Testis (tissue), 2 donors: ENCODE measurements at regions not wholly inside any gene's neighbourhood (a gene's known extent, or its start where the extent isn't known, plus 50 kb on each side); places are given as distances from the start of the nearest gene placed in this dataset.

Experiments used
- DNase-seq: peaks from one replicate; pipeline ENCODE4 v3.0.0-alpha.2; 2019
- H3K27ac ChIP-seq, 2 donors: fragments of 200-600 bp; sonication (generic); one replicate each; pipeline ENCODE4 v1.5.1; 2019
- H3K27me3 ChIP-seq: fragments of 200-600 bp; sonication (generic); one replicate; pipeline ENCODE4 v1.5.1; 2019
- H3K36me3 ChIP-seq: fragments of 200-600 bp; sonication (generic); one replicate; pipeline ENCODE4 v1.5.1; 2017; ENCODE audit warnings: low read depth; ENCODE audit errors: missing control alignments
- H3K4me1 ChIP-seq: fragments of 200-600 bp; sonication (generic); one replicate; pipeline ENCODE4 v1.5.1; 2019
- H3K4me3 ChIP-seq, 2 donors: fragments of 200-600 bp; sonication (generic); one replicate each; pipeline ENCODE4 v1.5.1; 2017 to 2019
- H3K9me3 ChIP-seq: fragments of 200-600 bp; sonication (generic); one replicate; pipeline ENCODE4 v1.5.1; 2017
- POLR2A ChIP-seq: fragments of 450-650 bp; IDR thresholded peaks from one replicate; pipeline ENCODE4 v1.6.1; 2017; ENCODE audit warnings: antibody characterized with exemption, mild to moderate bottlenecking, moderate library complexity
- WGBS, 2 donors: methylation state at CpG; one replicate each; pipeline ENCODE4 v1.1.5; 2018; 5-methylcytosine and 5-hydroxymethylcytosine counted together
- intact Hi-C: fragments of 100-400 bp; cut with DNase I; formaldehyde crosslinking; loops from one replicate; pipeline ENCODE4 v1.15.1; 2023; ENCODE audit warnings: low total_unique reads
- TF ChIP-seq, protein P1 (sequence below), 3 experiments: fragments of 450-650 bp in 2 of 3; fragments of 200-600 bp in 1 of 3; sonication (generic) in 1 of 3; IDR thresholded peaks; one replicate each; pipeline ENCODE4 v1.5.1; 2016 to 2019; ENCODE audit warnings: antibody characterized with exemption in 3 of 3, mild to moderate bottlenecking in 2 of 3, moderate library complexity in 1 of 3

DNA sequence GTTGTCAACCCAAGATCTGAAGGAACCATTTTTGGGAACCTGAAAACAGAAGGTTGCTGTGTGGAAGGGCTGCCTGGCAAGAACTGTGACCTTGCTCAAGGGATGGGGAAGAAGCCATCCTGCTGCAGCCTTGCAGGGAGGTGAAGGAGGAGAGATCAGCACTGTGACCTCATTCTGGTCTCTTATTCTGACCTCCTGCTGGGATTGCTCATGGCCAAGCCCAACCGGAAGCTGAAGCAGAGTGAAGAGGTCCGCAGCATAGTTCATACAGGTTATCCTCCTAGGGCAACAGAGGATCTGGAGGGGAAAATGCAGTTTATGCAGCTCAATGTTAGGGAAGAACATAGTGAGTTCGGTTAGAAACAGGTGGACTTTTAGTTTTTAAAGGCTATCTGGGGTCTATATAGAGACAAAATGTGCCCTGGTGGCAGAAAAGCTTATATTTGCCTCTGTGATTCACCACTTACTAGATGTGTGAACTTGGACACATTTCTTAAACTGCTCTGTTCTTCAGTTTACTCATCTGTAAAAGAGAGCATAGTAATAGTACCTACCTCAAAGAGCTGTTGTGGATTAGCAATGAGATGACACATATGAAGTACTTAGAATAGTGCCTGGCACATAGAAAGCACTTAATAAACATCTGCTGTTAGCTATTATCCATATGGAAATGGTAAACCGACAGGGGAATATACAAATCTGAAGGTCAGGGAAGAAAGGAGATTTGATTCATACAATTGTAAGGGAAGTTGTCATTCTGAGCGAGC lies 57.9 kb upstream of the BNC2 start:
- 77 to 82% methylated on average over 5 of the region's 5 CpGs for WGBS, 2 donors
- Histone ChIP-seq H3K27me3 (no peaks in the 10 kb centered on the region), H3K9me3 (no peaks in the 10 kb centered on the region), H3K36me3 (no peaks in the 10 kb centered on the region), H3K27ac (no peak overlapping the region), H3K4me1 (no peaks in the 10 kb centered on the region), H3K4me3 (no peak overlapping the region)
- intact Hi-C loops = no loop called here
- no peak for DNase-seq
- TF ChIP-seq POLR2A = no peak
- TF ChIP-seq, protein P1, sequence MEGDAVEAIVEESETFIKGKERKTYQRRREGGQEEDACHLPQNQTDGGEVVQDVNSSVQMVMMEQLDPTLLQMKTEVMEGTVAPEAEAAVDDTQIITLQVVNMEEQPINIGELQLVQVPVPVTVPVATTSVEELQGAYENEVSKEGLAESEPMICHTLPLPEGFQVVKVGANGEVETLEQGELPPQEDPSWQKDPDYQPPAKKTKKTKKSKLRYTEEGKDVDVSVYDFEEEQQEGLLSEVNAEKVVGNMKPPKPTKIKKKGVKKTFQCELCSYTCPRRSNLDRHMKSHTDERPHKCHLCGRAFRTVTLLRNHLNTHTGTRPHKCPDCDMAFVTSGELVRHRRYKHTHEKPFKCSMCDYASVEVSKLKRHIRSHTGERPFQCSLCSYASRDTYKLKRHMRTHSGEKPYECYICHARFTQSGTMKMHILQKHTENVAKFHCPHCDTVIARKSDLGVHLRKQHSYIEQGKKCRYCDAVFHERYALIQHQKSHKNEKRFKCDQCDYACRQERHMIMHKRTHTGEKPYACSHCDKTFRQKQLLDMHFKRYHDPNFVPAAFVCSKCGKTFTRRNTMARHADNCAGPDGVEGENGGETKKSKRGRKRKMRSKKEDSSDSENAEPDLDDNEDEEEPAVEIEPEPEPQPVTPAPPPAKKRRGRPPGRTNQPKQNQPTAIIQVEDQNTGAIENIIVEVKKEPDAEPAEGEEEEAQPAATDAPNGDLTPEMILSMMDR (IDR thresholded peaks at IDR 0.05) = no peak

DNA sequence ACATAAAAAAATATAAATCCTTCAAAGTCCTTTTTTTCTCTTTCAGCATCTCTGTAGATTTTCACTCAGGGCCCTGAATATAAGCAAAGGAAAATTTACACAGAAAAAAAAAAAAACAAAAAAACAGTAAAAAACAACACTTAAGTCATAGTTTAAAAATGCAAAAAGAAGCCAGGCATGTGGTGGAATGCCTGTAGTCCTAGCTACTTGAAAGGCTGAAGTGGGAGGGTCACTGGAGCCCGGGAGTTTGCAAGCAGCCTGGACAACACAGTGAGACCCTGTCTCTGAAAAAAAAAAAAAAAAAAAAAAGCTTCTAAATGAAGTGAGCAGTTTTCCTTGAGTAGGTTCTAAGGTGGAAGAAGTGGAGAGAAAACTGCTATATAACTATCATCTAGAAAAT lies 55.0 kb upstream of the BNC2 start:
- Histone ChIP-seq H3K4me1 (no peaks in the 10 kb centered on the region), H3K4me3 (no peak overlapping the region), H3K36me3 (no peaks in the 10 kb centered on the region), H3K27me3 (no peaks in the 10 kb centered on the region), H3K9me3 (no peaks in the 10 kb centered on the region), H3K27ac (no peak overlapping the region)
- 86 to 88% methylated on average over 1 of the region's 1 CpG for WGBS, 2 donors
- intact Hi-C loops = no loop called here
- TF ChIP-seq, protein P1 (IDR thresholded peaks at IDR 0.05) = no peak
- TF ChIP-seq POLR2A = no peak
- DNase-seq = no peak

- H3K36me3 ChIP-seq = no peaks in the 10 kb centered on the region
Observed at GRCh38 chr9:16924311-16924915, 53.9 kb upstream of the BNC2 start.

GRCh38 chr9:16921855-16922254 lies 51.4 kb upstream of the BNC2 start:
- Histone ChIP-seq H3K9me3 (no peaks in the 10 kb centered on the region), H3K27me3 (no peaks in the 10 kb centered on the region), H3K4me3 (no peak overlapping the region), H3K4me1 (no peaks in the 10 kb centered on the region), H3K36me3 (no peaks in the 10 kb centered on the region), H3K27ac (no peak overlapping the region)
- WGBS, 2 donors = 80 to 83% methylated on average over 3 of the region's 3 CpGs
- no peak for DNase-seq
- TF ChIP-seq, protein P1 (IDR thresholded peaks at IDR 0.05) = no peak
- no peak for TF ChIP-seq POLR2A
- intact Hi-C loops = no loop called here

More at GRCh38 chr9:16924311-16924915, 53.9 kb upstream of the BNC2 start:
- Histone ChIP-seq H3K27me3 (no peaks in the 10 kb centered on the region), H3K4me3 (peak overlapping the region in 1 of 2 donors; percentile 17), H3K27ac (no peak overlapping the region), H3K9me3 (no peaks in the 10 kb centered on the region), H3K4me1 (no peaks in the 10 kb centered on the region)
- WGBS, 2 donors = 77 to 81% methylated on average over 23 to 28 of the region's 32 CpGs
- TF ChIP-seq, protein P1 (IDR thresholded peaks at IDR 0.05) = no peak
- TF ChIP-seq POLR2A = no peak
- intact Hi-C loops = no loop called here
- no peak for DNase-seq
